ENCODE measurements at regions not wholly inside any gene's neighbourhood (a gene's known extent, or its start where the extent isn't known, plus 50 kb on each side); places are given as distances from the start of the nearest gene placed in this dataset.

DNA sequence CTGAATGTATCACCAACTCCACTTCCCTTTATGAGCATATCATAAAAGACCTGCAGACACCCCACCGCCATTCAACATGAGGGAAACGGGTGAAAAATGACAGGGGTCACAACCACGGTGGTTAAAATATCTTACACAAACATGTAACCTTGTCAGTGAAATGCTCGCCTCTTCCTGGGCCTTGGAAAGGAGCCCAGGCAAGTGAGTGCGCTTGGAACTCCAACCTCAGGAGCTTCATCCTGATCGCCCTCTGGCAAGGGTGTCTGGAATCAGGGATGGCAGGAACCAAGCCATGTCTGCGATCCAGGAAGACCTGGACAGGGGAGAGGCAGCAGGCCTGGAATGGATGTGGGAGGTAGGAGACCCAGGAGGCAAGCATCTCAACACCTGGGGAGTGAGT lies 282.7 kb downstream of the GAS1 start:
- Histone ChIP-seq H3K9me3 (no peaks in the 10 kb centered on the region), H3K4me3 (ENCODE audit: low read depth, low read length) (no peak overlapping the region), H3K4me1 (no peaks in the 10 kb centered on the region), H3K27me3 (no peaks in the 10 kb centered on the region), H3K36me3 (no peaks in the 10 kb centered on the region)
- DNase-seq: no peak
- TF ChIP-seq, protein P1, sequence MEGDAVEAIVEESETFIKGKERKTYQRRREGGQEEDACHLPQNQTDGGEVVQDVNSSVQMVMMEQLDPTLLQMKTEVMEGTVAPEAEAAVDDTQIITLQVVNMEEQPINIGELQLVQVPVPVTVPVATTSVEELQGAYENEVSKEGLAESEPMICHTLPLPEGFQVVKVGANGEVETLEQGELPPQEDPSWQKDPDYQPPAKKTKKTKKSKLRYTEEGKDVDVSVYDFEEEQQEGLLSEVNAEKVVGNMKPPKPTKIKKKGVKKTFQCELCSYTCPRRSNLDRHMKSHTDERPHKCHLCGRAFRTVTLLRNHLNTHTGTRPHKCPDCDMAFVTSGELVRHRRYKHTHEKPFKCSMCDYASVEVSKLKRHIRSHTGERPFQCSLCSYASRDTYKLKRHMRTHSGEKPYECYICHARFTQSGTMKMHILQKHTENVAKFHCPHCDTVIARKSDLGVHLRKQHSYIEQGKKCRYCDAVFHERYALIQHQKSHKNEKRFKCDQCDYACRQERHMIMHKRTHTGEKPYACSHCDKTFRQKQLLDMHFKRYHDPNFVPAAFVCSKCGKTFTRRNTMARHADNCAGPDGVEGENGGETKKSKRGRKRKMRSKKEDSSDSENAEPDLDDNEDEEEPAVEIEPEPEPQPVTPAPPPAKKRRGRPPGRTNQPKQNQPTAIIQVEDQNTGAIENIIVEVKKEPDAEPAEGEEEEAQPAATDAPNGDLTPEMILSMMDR (IDR thresholded peaks at IDR 0.05; ENCODE audit: low read depth, low read length): no peak

DNA sequence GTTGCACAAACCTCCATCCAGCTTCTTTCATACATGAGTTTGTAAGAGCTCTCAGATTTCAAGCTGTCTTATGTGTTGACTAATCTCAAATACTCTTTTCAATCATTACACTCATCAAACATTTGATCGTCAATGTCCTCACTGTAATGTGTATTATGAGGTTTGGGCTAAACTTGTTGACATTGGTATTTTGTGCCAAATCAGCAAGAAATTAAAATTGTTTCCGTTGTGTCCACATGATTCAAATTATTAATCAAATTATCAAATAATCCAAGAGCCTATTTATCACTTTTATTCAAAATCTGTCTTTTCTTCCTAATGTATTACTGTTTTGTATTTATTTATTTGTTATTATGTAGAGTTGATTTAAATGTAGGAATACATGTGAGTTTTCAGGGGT lies 283.4 kb downstream of the GAS1 start:
- Histone ChIP-seq H3K4me1 (no peaks in the 10 kb centered on the region), H3K4me3 (ENCODE audit: low read depth, low read length) (no peak overlapping the region), H3K36me3 (no peaks in the 10 kb centered on the region), H3K27me3 (no peaks in the 10 kb centered on the region), H3K9me3 (no peaks in the 10 kb centered on the region)
- TF ChIP-seq, protein P1 (IDR thresholded peaks at IDR 0.05; ENCODE audit: low read depth, low read length): no peak
- no peak for DNase-seq

DNA sequence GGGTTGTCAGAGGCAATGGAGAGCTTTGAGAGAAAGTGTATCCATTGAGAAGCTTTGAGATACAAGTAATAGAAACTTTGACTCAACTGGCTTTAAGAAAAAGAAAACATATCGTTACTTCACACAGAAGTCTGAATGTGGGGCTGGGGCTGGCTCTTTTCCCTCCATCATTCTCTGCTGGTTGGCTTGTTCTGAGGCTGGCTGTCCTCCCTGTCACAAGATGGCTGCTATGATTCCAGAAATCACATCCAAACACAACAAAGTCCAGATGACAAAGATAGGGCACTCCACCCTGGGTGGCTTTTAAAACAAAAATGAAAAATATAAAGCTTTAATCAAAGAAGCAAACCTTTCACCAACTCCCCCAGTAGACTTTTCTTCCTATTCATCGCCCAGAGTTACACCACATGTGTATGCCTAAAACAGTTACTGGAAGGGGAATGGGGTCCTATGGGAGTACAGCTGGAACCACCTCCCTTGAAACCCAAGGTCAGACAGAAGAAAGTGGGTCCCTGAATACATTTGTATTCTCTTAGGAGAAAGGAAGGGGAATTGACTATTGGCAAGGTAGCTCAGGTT lies 284.3 kb downstream of the GAS1 start:
- TF ChIP-seq, protein P1 (IDR thresholded peaks at IDR 0.05; ENCODE audit: low read depth, low read length): no peak
- Histone ChIP-seq H3K4me3 (ENCODE audit: low read depth, low read length) (no peak overlapping the region), H3K36me3 (no peaks in the 10 kb centered on the region), H3K4me1 (no peaks in the 10 kb centered on the region), H3K9me3 (no peaks in the 10 kb centered on the region), H3K27me3 (no peaks in the 10 kb centered on the region)
- DNase-seq: no peak

DNA sequence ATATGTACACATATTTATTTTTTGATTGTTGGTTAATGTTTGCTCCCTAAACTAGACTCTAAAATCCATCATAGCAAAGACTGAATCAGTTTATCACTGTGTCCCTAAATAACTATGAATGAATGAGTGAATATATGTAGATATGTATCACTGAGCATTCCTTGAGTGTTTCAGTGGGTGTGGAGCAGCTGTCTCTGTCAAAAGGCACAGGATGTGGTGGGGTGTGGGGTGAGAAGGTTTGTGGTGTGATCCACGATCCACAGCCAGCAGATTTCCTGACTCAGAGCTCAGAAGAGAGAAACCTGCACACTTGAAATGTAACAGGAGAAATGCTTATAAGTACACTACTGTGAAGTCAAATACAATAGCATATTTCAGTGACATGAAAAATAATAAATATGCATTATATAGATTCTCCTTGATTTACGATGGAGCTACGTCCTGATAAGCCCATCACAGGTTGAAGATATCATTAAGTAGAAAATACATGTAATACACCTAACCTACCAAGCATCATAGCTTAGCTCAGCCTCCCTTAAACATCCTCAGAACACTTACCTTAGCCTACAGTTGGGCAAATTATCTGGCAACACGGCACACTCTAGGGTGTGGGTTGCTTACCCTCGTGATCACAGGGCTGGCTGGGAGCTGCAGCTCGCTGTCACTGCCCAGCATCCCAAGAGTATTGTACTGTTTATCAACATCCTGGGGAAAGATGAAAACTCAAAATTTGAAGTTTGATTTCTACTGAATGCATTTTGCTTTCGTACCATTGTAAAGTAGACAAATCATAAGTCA lies 287.0 kb downstream of the GAS1 start:
- TF ChIP-seq, protein P1 (IDR thresholded peaks at IDR 0.05; ENCODE audit: low read depth, low read length): no peak
- Histone ChIP-seq H3K27me3 (no peaks in the 10 kb centered on the region), H3K9me3 (no peaks in the 10 kb centered on the region), H3K36me3 (no peaks in the 10 kb centered on the region), H3K4me1 (no peaks in the 10 kb centered on the region), H3K4me3 (ENCODE audit: low read depth, low read length) (no peak overlapping the region)
- DNase-seq: no peak

DNA sequence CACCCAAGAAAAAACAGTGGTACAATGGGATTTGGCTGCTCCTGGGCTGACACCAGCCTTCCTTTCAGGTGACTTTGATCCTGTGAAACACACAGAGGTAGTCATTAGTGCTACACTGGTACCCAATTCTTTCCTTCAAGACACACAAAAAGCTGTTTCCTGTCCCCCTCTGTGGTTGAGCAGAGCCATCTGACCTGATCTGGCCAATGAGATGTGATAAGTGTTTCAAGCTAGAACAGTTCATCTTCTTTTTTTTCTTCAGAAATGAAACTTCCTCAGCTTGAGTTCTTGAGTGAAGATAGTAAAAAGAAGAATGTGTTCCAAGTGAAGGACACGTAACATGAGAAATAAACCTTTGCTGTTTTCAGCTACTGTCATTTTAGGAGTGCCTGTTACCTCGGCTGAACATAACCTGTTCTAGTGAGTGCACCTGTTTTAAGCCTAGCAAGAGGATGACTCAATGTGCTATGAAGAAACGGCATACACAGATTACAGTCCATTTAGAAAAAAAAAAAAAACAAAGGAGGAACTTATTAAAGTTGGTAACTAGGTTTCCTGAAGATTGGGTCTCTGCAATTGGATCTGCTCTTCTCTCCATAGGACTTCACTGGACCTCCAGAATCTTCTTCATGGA lies 287.8 kb downstream of the GAS1 start:
- TF ChIP-seq, protein P1 (IDR thresholded peaks at IDR 0.05; ENCODE audit: low read depth, low read length): no peak
- Histone ChIP-seq H3K9me3 (no peaks in the 10 kb centered on the region), H3K4me3 (ENCODE audit: low read depth, low read length) (no peak overlapping the region), H3K27me3 (no peaks in the 10 kb centered on the region), H3K36me3 (no peaks in the 10 kb centered on the region), H3K4me1 (no peaks in the 10 kb centered on the region)
- no peak for DNase-seq

DNA sequence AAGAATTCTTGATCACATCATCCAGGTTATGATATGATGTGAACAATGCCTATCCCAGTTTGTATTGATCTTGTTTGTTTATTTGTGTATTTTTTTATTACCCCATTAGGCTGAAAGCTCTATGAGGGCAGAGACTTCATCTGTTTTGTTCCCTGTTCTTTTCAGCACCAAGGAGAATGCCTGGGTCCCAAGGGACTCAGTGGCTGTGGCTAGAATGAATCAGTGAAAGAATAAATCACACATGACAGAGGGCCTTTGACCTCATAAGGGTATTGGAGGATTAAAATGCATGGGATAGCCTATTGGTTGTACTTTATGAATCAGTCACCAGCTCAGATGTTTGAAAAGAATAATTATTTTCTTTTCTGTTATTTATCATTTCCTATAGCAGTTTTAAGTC lies 292.2 kb downstream of the GAS1 start:
- H3K4me3 ChIP-seq (ENCODE audit: low read depth, low read length): no peak overlapping the region
- TF ChIP-seq, protein P1 (IDR thresholded peaks at IDR 0.05; ENCODE audit: low read depth, low read length): no peak
- no peaks in the 10 kb centered on the region for H3K36me3 ChIP-seq
- no peaks in the 10 kb centered on the region for H3K27me3 ChIP-seq
- H3K9me3 ChIP-seq: no peaks in the 10 kb centered on the region
- no peaks in the 10 kb centered on the region for H3K4me1 ChIP-seq
- no peak for DNase-seq
